Activated naive CD8-positive, alpha-beta T cell treated with anti-CD3 and anti-CD28 coated beads for 36 hours (primary cell): ENCODE measurements at regions not wholly inside any gene's neighbourhood (a gene's known extent, or its start where the extent isn't known, plus 50 kb on each side); places are given as distances from the start of the nearest gene placed in this dataset.

ENCODE experiments used
- DNase-seq: peaks from one replicate; pipeline ENCODE4 v3.0.0; 2021
- H3K27ac Mint-ChIP-seq: one replicate; pipeline ENCODE4 v1.8.0; 2022; ENCODE audit warnings: mild to moderate bottlenecking, moderate library complexity, mixed read lengths
- H3K27me3 Mint-ChIP-seq: one replicate; pipeline ENCODE4 v1.8.0; 2022; ENCODE audit warnings: mild to moderate bottlenecking, mixed read lengths
- H3K36me3 Mint-ChIP-seq: one replicate; pipeline ENCODE4 v1.8.0; 2021; ENCODE audit warnings: mild to moderate bottlenecking, mixed read lengths
- H3K4me1 Mint-ChIP-seq: one replicate; pipeline ENCODE4 v1.8.0; 2021; ENCODE audit warnings: mixed read lengths
- H3K4me3 Mint-ChIP-seq: one replicate; pipeline ENCODE4 v1.8.0; 2022; ENCODE audit warnings: mild to moderate bottlenecking, moderate library complexity, mixed read lengths
- H3K9me3 Mint-ChIP-seq: one replicate; pipeline ENCODE4 v1.8.0; 2022; ENCODE audit warnings: mixed read lengths

DNA sequence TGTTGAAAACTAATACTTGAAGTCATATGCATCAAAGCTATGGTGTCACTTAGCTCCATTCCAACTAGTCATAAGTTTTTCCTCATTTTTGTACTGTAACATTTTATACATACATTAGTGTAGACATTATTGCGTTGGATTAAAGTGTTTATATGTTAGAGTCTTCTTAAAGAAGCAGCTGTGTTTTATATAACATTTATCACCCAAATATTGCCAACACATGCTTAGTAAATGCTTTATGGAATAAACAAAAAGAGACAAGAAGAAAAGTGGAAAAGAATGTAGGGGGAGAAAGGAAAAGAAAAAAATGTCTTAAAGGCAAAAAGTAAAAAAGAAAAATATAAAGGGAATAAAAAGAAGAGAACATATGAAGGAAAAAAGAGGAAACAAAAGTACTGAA lies 1314.3 kb upstream of the CELF4 start:
- Mint-ChIP-seq H3K36me3 (no peaks in the 10 kb centered on the region), H3K4me1 (no peaks in the 10 kb centered on the region), H3K4me3 (no peak overlapping the region), H3K27ac (no peak overlapping the region), H3K9me3 (peaks cover 4% of the 10 kb centered on the region), H3K27me3 (peaks cover 11% of the 10 kb centered on the region)
- DNase-seq, result no peak

DNA sequence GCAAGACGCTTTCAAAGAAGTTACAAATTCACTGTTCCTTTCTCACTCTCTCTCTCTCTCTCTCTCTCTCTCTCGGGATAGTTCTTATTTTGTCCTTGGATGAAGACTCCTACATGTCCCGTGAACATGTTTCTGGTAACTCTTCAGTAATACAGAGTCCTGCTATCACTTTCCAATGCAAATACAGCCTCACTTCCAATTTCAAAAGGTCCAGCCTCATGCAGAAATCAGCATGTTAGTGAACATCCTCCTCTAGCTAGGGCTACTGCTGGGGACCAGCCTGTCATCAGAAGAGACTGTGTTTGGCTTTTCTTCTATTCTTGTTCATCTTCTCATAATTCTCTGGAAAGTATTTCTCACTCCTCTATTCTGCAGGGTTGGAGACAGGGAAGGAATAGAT lies 1306.7 kb upstream of the CELF4 start:
- Mint-ChIP-seq H3K9me3 (no peaks in the 10 kb centered on the region), H3K4me3 (no peak overlapping the region)

DNA sequence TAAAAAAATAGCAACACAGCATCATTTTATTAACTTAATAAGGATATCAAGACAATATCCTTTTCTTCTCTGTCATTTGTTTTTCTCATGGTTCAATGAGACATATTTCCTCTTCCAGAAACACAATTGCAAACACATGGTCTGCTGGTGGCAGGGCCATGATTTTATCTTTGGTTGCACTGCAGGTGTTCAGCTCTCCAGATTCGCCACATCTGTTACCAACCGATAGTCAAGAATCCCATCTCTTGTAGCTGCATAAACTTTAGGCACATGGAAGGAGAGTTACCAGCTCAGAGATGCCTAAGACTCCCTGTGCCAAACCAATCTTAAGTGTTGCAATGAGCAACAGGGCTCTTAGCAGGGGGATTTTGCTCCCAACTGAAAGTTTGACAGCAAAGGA lies 1303.2 kb upstream of the CELF4 start:
- Mint-ChIP-seq H3K27me3 (no peaks in the 10 kb centered on the region), H3K4me3 (no peak overlapping the region), H3K9me3 (no peaks in the 10 kb centered on the region), H3K27ac (no peak overlapping the region), H3K36me3 (no peaks in the 10 kb centered on the region), H3K4me1 (no peaks in the 10 kb centered on the region)
- no peak for DNase-seq

More for the DNA sequence above, 1306.7 kb upstream of the CELF4 start:
- H3K36me3 Mint-ChIP-seq, result no peaks in the 10 kb centered on the region
- no peaks in the 10 kb centered on the region for H3K27me3 Mint-ChIP-seq
- H3K4me1 Mint-ChIP-seq, result no peaks in the 10 kb centered on the region
- DNase-seq, result no peak
- no peak overlapping the region for H3K27ac Mint-ChIP-seq

DNA sequence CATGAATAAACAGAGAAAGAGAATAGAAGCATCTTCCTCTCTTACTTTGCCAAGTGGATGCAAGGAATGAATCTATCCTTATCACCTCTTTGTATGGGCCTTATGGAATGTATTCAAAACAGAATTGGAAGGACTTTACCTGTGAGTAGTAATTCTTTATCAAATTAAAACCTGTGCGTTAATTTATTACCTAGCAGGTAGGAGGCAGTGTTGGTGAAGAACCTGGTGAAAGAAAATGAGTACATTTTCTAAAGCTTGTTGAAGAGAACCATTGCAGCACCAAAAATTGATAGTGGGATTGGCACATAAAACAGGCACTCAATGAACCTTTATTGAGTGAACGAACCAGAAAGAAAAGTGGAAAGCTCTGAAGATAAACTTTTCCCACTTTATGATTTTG lies 1302.1 kb upstream of the CELF4 start:
- no peak overlapping the region for H3K4me3 Mint-ChIP-seq
- no peaks in the 10 kb centered on the region for H3K4me1 Mint-ChIP-seq
- no peaks in the 10 kb centered on the region for H3K9me3 Mint-ChIP-seq
- no peak overlapping the region for H3K27ac Mint-ChIP-seq
- H3K36me3 Mint-ChIP-seq, result no peaks in the 10 kb centered on the region
- H3K27me3 Mint-ChIP-seq, result no peaks in the 10 kb centered on the region
- DNase-seq, result no peak

DNA sequence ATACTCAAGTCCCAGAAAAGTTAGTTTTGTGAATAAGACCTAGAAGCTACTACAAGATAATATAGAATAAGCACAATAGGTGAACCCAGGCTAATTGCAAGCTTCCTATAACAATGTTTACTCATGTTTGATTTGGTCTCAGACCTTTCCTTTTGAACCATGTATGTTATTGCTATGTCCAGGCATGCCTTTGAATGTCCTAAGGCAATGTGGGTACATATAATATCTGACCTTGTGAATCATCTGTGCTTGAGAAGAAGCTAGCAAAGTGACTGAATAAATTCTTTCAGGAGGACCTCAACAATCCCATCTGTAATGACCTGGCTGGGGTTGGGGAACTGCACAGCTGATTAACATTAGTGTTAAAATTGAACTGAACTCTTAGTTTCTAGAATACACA lies 1285.9 kb upstream of the CELF4 start:
- H3K27ac Mint-ChIP-seq, result no peak overlapping the region
- H3K4me1 Mint-ChIP-seq, result no peaks in the 10 kb centered on the region
- peaks cover 2% of the 10 kb centered on the region for H3K9me3 Mint-ChIP-seq
- H3K36me3 Mint-ChIP-seq, result no peaks in the 10 kb centered on the region
- no peak overlapping the region for H3K4me3 Mint-ChIP-seq
- no peak for DNase-seq
- H3K27me3 Mint-ChIP-seq, result no peaks in the 10 kb centered on the region

DNA sequence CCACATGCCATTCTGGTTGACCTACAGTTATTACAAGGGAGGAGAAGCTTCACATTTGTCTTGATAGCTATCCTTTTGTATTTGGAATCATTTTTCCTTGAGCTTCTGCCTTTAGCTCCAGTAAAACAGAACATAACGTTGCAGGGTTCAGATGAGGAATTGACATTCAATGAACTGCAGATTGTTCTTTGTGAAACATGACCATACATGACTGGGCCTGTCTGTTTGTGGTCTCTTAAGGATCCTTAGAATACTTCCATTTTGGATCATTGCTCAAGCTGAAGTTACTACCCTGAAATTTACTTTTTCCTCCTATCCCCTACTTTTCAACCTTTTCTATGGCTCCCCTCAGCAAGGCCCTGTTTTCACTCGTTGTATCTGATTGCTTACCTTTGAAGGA lies 1281.7 kb upstream of the CELF4 start:
- no peaks in the 10 kb centered on the region for H3K4me1 Mint-ChIP-seq
- no peak for DNase-seq
- no peaks in the 10 kb centered on the region for H3K9me3 Mint-ChIP-seq
- no peak overlapping the region for H3K4me3 Mint-ChIP-seq
- no peaks in the 10 kb centered on the region for H3K36me3 Mint-ChIP-seq
- H3K27ac Mint-ChIP-seq, result no peak overlapping the region
- H3K27me3 Mint-ChIP-seq, result no peaks in the 10 kb centered on the region

DNA sequence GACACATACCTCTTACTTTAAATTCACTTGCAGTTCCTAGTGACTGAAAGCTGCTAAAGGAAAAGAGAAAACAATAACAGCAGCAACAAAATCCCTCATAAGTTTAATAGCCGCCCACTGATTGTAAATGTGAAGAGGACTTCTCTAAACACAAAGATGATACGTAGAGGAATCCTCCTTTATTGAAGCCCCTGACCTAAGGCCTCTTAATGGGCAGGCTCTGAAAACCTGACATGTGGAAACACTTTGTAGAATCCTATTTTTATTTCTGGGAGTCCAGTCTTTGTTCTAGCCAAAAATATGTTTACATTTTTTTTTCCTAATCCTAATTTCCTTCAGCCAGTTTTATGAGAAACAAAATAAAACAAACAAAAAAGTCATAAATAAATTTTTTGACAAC lies 1277.7 kb upstream of the CELF4 start:
- Mint-ChIP-seq H3K27me3 (no peaks in the 10 kb centered on the region), H3K4me1 (no peaks in the 10 kb centered on the region), H3K27ac (no peak overlapping the region), H3K36me3 (no peaks in the 10 kb centered on the region), H3K9me3 (no peaks in the 10 kb centered on the region), H3K4me3 (no peak overlapping the region)
- DNase-seq, result no peak

DNA sequence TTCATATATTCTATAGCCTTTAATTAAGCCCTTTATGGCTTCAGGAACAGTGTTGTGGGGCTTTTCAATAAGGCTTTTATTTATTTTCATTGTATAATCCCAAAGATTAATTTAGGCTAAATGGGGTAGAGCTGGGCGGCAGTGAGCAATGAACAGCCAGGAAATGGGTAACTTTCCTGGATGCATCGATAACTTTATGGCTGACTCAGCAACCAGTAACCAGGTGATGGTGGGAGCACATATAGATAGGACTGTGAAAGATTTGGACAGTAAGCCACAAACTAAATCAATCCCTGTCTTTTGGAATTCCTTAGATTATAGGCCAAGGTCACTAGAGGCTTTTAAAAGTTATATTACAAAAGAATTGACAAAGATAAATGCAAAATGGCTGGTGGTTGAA lies 1260.6 kb upstream of the CELF4 start:
- no peak for DNase-seq
- H3K4me1 Mint-ChIP-seq, result no peaks in the 10 kb centered on the region
- H3K4me3 Mint-ChIP-seq, result no peak overlapping the region
- no peaks in the 10 kb centered on the region for H3K27me3 Mint-ChIP-seq
- no peaks in the 10 kb centered on the region for H3K9me3 Mint-ChIP-seq
- no peaks in the 10 kb centered on the region for H3K36me3 Mint-ChIP-seq
- H3K27ac Mint-ChIP-seq, result no peak overlapping the region

DNA sequence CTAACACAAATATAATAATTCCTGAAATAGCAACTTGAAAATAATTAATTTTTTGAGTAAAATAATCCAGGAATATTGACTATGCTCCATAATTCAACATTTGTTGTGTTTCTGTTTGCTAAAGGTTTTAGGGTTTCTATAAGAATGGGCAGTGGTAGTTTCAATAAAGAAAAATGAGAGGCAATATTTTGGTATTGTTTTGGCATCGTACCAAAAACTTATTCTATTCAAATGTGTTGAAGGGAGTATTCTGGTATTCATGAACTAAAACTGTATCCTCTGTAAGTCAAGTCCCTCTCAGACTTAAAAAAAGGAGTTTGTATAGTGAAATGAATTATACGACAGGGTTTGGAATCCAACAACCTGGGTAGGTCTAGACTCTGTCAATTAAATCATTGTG lies 1245.6 kb upstream of the CELF4 start:
- H3K27ac Mint-ChIP-seq, result no peak overlapping the region
- no peaks in the 10 kb centered on the region for H3K4me1 Mint-ChIP-seq
- DNase-seq, result no peak
- no peak overlapping the region for H3K4me3 Mint-ChIP-seq
- H3K36me3 Mint-ChIP-seq, result no peaks in the 10 kb centered on the region
- H3K27me3 Mint-ChIP-seq, result no peaks in the 10 kb centered on the region
- no peaks in the 10 kb centered on the region for H3K9me3 Mint-ChIP-seq

DNA sequence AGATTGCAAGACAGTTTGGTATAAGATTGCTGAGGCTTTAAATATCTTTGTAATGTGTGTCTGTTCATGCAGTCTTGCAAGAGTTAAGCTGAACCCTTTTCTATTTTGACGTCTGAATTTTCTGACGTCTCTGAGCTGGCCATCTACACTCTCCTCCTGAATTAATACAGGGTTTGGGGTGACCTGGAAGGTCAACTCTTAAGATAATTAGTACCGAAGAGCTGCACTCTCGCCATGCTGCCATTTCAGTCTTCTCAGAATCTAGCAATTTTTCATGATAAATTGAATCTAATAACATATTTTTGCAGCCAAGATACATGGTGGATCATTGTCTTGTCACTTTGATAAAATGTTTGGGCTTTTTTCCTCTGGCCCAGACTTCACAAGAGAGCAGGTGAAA lies 1245.2 kb upstream of the CELF4 start:
- H3K36me3 Mint-ChIP-seq, result no peaks in the 10 kb centered on the region
- no peak overlapping the region for H3K27ac Mint-ChIP-seq
- no peaks in the 10 kb centered on the region for H3K4me1 Mint-ChIP-seq
- H3K9me3 Mint-ChIP-seq, result no peaks in the 10 kb centered on the region
- no peaks in the 10 kb centered on the region for H3K27me3 Mint-ChIP-seq
- DNase-seq, result no peak
- no peak overlapping the region for H3K4me3 Mint-ChIP-seq

DNA sequence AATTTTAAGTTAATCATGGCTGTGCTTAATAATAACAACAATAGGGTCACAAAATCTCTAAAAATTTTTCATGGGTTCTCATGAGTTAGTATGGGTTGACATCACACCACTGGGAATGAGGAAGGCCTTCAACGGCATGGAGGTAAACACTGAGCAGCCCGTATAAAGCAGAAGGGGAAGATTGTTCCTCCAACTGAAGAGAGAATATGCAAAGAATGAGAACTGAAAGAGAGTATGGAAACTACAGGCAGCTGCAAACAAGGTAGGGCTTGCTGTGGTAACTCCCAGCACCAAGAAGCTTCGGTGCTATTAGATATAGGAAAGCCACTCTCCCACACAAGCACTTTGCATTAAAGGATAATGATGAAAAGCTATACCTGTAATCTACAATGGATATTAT lies 1242.3 kb upstream of the CELF4 start:
- Mint-ChIP-seq H3K36me3 (no peaks in the 10 kb centered on the region), H3K4me3 (no peak overlapping the region), H3K9me3 (no peaks in the 10 kb centered on the region), H3K27me3 (no peaks in the 10 kb centered on the region), H3K27ac (no peak overlapping the region), H3K4me1 (no peaks in the 10 kb centered on the region)
- no peak for DNase-seq

DNA sequence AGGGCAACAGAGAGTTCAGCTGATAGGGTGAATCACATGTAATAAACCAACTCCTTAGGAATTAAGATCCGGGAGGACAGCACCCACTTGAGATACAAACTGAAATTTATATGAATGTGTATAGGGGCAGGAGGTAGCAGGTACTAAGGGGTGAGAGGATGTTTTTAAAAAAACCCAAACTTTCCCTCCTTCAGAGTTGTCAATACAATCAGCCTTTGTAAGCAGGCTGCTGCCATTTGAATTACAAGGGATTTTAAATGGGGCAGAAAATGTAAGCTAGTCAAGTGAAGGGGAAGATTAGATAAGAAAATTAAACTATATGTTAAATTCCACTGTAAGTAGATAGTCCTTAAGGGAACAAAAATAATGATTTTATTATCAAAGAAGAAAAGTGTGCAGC lies 1239.7 kb upstream of the CELF4 start:
- Mint-ChIP-seq H3K27ac (no peak overlapping the region), H3K36me3 (no peaks in the 10 kb centered on the region), H3K9me3 (no peaks in the 10 kb centered on the region), H3K4me1 (no peaks in the 10 kb centered on the region), H3K27me3 (no peaks in the 10 kb centered on the region), H3K4me3 (no peak overlapping the region)
- DNase-seq, result no peak

DNA sequence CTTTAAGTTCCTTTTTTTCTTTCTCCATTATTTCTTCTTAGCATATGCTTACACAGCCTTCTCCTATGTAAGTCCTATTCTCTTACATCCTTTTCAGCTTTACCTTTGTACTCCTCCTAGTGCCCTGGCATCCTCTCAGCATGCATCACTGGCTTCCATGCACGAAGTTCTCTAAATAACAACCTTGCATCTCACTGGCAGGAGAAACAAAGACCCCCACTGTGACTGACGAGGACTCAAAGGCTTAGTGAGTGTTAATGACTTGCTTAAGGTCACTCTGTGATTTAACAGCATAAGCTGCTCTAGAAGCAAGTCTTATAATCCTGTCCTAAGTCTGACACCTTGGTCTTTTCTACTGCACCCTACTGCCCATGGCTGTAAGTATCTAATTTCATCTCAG lies 1236.0 kb upstream of the CELF4 start:
- Mint-ChIP-seq H3K27ac (no peak overlapping the region), H3K9me3 (peaks cover 4% of the 10 kb centered on the region), H3K4me3 (no peak overlapping the region), H3K27me3 (no peaks in the 10 kb centered on the region), H3K4me1 (no peaks in the 10 kb centered on the region), H3K36me3 (no peaks in the 10 kb centered on the region)
- no peak for DNase-seq

DNA sequence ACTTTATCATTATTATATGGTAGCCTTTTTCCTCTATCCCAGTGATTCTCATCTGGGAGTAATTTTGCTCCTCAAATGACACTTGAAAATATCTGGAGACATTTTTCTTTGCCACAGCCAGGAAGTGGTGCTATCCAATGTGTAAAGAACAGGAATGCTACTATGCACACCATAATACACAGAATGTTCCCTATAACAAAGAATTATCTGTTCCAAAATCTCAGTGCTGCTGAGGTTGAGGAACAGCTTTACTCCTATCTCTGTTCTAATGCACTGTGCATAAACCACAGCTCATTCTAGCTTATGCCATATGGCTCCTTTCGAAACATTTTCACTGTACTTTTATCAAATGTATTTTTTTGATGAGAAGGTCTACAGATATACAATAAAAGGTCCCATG lies 1231.2 kb upstream of the CELF4 start:
- Mint-ChIP-seq H3K36me3 (no peaks in the 10 kb centered on the region), H3K27me3 (no peaks in the 10 kb centered on the region), H3K27ac (no peak overlapping the region), H3K4me1 (no peaks in the 10 kb centered on the region), H3K9me3 (peaks cover 4% of the 10 kb centered on the region), H3K4me3 (no peak overlapping the region)
- DNase-seq, result no peak

DNA sequence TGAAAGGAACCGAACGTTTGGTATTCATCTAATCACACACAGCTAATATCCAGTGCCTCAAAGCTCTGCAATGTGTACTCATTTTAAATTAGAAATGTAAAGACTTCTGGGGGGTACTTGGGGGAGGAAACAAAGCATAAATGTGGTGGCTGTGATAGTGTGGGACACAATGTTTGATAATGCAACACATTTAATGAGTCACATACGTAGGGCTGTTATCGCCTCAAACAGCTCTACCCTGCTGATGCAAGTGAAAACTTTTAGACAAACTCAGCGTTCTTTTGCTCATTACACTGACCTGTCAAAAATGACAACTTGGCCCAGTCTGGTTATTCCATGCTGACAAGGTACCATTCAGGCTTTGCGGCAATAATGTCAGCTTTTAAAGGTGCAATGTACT lies 1227.1 kb upstream of the CELF4 start:
- no peaks in the 10 kb centered on the region for H3K9me3 Mint-ChIP-seq
- no peak overlapping the region for H3K4me3 Mint-ChIP-seq
- DNase-seq, result no peak
- H3K27ac Mint-ChIP-seq, result no peak overlapping the region
- H3K36me3 Mint-ChIP-seq, result no peaks in the 10 kb centered on the region
- no peaks in the 10 kb centered on the region for H3K27me3 Mint-ChIP-seq
- no peaks in the 10 kb centered on the region for H3K4me1 Mint-ChIP-seq

DNA sequence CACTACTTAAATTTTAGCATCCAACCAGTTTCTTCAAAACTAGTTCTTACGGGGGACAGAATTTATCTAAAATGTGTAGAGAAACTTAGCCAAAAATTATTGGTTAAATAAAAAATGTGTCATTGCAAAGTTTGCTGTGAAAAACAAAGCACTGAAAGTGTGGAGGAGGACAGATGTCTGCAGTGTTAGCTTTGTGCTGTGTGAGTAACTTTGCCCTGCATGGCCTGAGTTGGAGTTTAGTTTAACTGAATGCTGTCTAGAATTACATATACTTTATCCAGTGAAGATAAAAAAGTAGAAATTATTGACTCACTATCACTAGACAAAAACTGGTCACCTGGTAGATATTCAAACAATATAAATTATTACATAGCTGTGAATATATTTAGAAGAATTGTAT lies 1225.2 kb upstream of the CELF4 start:
- no peak for DNase-seq
- Mint-ChIP-seq H3K36me3 (no peaks in the 10 kb centered on the region), H3K27me3 (no peaks in the 10 kb centered on the region), H3K27ac (no peak overlapping the region), H3K4me1 (no peaks in the 10 kb centered on the region), H3K9me3 (no peaks in the 10 kb centered on the region), H3K4me3 (no peak overlapping the region)

DNA sequence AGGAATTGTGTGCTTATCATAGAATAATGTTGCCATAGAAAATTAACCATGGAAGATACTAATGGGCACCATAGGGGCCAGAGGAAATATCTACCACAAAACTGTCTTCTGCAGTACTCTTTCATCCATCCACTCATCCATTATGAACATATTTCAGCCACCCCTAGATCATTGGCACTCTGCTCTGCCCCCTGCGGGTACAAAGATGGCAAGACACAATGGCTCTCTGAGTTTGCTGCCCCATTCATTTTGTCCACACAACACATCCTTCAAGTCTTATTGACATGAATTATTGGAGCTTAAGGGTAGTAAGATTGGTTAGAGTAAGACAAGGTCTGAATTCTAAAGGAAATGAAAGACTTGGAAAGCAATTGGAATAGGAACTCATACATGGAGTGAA lies 1224.7 kb upstream of the CELF4 start:
- Mint-ChIP-seq H3K27me3 (no peaks in the 10 kb centered on the region), H3K9me3 (no peaks in the 10 kb centered on the region), H3K4me1 (no peaks in the 10 kb centered on the region), H3K4me3 (no peak overlapping the region), H3K27ac (no peak overlapping the region), H3K36me3 (no peaks in the 10 kb centered on the region)
- no peak for DNase-seq
